Stimulated activated naive CD8-positive, alpha-beta T cell treated with anti-CD3 and anti-CD28 coated beads, Interleukin-15, amount 100 ng/mL, for 72 hours (primary cell): ENCODE measurements at regions not wholly inside any gene's neighbourhood (a gene's known extent, or its start where the extent isn't known, plus 50 kb on each side); places are given as distances from the start of the nearest gene placed in this dataset.
"Not testable (repeated sequence)": the region's sequence is repeated elsewhere in the genome, so short reads cannot be mapped to it uniquely, and the experiment has no call there.

Experiments
- ATAC-seq: fragments of 150-1000 bp; cut with Tn5 transposase; 2 replicates; pipeline ENCODE4 v1.10.0; 2021; ENCODE audit warnings: mild to moderate bottlenecking, moderate library complexity
- DNase-seq, 2 donors: peaks; one replicate each; pipeline ENCODE4 v3.0.0; 2021 to 2022
- H3K27ac Mint-ChIP-seq, 2 donors: one replicate each; pipeline ENCODE4 v1.8.0; 2022; ENCODE audit warnings: mild to moderate bottlenecking in 2 of 2, mixed read lengths in 2 of 2, moderate library complexity in 2 of 2
- H3K27me3 Mint-ChIP-seq: one replicate; pipeline ENCODE4 v1.8.0; 2022; ENCODE audit warnings: mixed read lengths
- H3K4me1 Mint-ChIP-seq: one replicate; pipeline ENCODE4 v1.8.0; 2022; ENCODE audit warnings: mild to moderate bottlenecking, mixed read lengths
- H3K4me3 Mint-ChIP-seq, 2 donors: one replicate each; pipeline ENCODE4 v1.8.0; 2022; ENCODE audit warnings: mild to moderate bottlenecking in 2 of 2, mixed read lengths in 2 of 2, moderate library complexity in 1 of 2
- H3K9me3 Mint-ChIP-seq, 2 donors: one replicate each; pipeline ENCODE4 v1.8.0; 2022; ENCODE audit warnings: mixed read lengths in 2 of 2

GRCh38 chr2:179385756-179386155 is 121.1 kb upstream of the SESTD1 start:
- H3K4me3 Mint-ChIP-seq, H3K9me3 Mint-ChIP-seq, ATAC-seq, H3K27ac Mint-ChIP-seq, H3K27me3 Mint-ChIP-seq, DNase-seq, H3K4me1 Mint-ChIP-seq: not testable (repeated sequence)

DNA sequence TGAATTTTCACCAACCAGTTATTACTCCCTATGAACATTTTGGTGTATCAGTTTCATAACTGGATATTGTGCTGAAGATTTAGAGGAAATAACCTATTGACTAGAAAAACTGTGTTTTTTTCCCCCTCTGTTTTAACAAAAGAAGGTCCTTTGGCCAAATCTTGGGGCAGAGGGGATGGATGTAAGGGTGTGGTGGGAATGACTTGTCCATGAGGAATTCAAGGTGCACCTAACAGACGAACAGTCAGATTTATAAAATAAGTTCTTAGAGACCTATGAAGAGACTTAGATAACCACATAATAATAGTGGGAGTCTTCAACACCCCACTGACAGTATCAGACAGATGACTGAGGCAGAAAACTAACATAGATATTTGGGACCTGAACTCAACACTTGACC is 119.3 kb upstream of the SESTD1 start:
- no peaks in the 10 kb centered on the region for H3K9me3 Mint-ChIP-seq
- no peak for ATAC-seq

GRCh38 chr2:179377296-179377695 is 112.7 kb upstream of the SESTD1 start:
- no peak overlapping the region for H3K27ac Mint-ChIP-seq
- DNase-seq = no peak
- no peaks in the 10 kb centered on the region for H3K4me1 Mint-ChIP-seq
- H3K4me3 Mint-ChIP-seq = no peak overlapping the region
- no peak for ATAC-seq
- no peaks in the 10 kb centered on the region for H3K9me3 Mint-ChIP-seq
- H3K27me3 Mint-ChIP-seq = peaks cover 27% of the 10 kb centered on the region

More for the DNA sequence above, 119.3 kb upstream of the SESTD1 start:
- no peaks in the 10 kb centered on the region for H3K4me1 Mint-ChIP-seq
- peaks cover 5% of the 10 kb centered on the region for H3K27me3 Mint-ChIP-seq
- DNase-seq = no peak
- H3K27ac Mint-ChIP-seq = no peak overlapping the region
- H3K4me3 Mint-ChIP-seq = no peak overlapping the region

DNA sequence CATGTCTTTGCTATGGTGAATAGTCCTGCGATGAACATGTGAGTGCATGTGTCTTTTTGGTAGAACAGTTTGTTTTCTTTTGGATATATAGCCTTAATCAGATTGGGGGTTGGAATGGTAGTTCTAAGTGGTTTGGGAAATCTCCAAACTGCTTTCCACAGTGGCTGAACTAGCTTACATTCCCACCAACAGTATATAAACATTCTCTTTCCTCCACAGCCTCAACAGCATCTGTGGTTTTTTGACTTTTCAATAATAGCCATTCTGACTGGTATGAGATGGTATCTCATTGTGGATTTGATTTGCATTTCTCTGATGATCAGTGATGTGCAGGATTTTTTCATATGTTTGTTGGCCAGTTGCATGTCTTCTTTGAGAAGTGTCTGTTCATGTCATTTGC is 112.2 kb upstream of the SESTD1 start:
- Mint-ChIP-seq H3K4me1 (no peaks in the 10 kb centered on the region), H3K27ac (no peak overlapping the region), H3K4me3 (no peak overlapping the region), H3K9me3 (no peaks in the 10 kb centered on the region), H3K27me3 (peaks cover 27% of the 10 kb centered on the region)
- ATAC-seq (no peak), DNase-seq (no peak)

DNA sequence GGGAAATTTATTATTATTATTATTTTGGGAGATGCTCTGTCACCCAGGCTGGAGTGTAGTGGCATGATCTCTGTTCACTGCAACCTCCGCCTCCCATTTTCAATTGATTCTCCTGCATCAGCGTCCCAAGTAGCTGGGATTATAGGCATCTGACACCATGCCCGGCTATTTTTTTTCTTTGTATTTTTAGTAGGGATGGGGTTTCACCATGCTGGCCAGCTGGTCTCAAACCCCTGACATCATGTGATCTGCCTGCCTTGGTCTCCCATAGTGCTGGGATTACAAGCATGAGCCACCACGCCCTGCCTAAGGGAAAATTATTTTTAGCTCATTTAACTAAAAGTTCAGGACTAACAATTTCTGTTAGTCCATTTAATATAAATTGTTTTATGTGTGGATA is 109.2 kb upstream of the SESTD1 start:
- DNase-seq = no peak
- H3K4me3 Mint-ChIP-seq = no peak overlapping the region
- no peaks in the 10 kb centered on the region for H3K4me1 Mint-ChIP-seq
- H3K27ac Mint-ChIP-seq = no peak overlapping the region
- ATAC-seq = no peak
- H3K9me3 Mint-ChIP-seq = no peaks in the 10 kb centered on the region
- H3K27me3 Mint-ChIP-seq = peaks cover 20% of the 10 kb centered on the region

DNA sequence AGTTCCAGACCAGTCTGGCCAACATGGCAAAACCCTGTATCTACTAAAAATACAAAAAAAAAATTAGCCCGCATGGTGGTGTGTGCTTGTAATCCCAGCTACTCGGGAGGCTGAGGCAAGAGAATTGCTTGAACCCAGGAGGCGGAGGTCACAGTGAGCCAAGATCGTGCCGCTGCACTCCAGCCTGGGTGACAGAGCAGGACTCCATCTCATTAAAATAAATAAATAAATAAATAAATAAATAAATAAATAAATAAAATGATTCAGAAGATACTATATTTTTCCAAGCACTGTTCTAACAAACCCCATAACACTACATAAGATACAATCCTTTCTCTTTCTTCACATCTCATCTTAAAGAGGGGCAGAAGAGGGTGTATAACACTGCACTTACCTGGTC is 100.9 kb upstream of the SESTD1 start:
- not testable (repeated sequence) for H3K27ac Mint-ChIP-seq, H3K4me1 Mint-ChIP-seq, DNase-seq, H3K9me3 Mint-ChIP-seq, H3K27me3 Mint-ChIP-seq, H3K4me3 Mint-ChIP-seq, ATAC-seq

DNA sequence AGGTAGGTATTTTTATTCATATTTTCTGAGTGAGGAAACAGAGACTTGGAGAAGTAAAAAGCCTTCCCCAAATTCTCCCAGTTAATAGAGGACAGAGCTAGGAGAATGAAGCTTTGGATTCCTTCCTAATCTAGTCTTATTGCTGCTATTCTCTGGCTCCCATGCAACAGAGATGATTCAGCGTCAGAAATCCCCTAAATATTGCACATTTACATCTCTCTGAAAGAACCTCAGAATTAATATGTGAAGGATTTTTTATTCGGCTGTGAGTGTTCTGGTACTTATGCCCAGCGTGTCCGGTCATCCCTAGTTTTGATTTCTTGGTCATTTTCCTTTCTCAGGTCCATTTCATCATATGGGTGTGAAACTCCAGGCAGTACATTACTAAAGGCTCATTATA is 91.2 kb upstream of the SESTD1 start:
- H3K9me3 Mint-ChIP-seq = no peaks in the 10 kb centered on the region
- no peak for DNase-seq
- peaks cover 4% of the 10 kb centered on the region for H3K27me3 Mint-ChIP-seq
- no peak overlapping the region for H3K4me3 Mint-ChIP-seq
- no peak for ATAC-seq
- no peaks in the 10 kb centered on the region for H3K4me1 Mint-ChIP-seq
- no peak overlapping the region for H3K27ac Mint-ChIP-seq

- H3K27ac Mint-ChIP-seq = no peak overlapping the region
- DNase-seq (no peak), ATAC-seq (no peak)
- no peaks in the 10 kb centered on the region for H3K4me1 Mint-ChIP-seq
- no peak overlapping the region for H3K4me3 Mint-ChIP-seq
- no peaks in the 10 kb centered on the region for H3K9me3 Mint-ChIP-seq
- peaks cover 8% of the 10 kb centered on the region for H3K27me3 Mint-ChIP-seq
Measured at GRCh38 chr2:179354739-179355537, 90.3 kb upstream of the SESTD1 start.

- Mint-ChIP-seq H3K27me3 (peaks cover 8% of the 10 kb centered on the region), H3K27ac (no peak overlapping the region), H3K4me1 (no peaks in the 10 kb centered on the region), H3K9me3 (no peaks in the 10 kb centered on the region), H3K4me3 (no peak overlapping the region)
- no peak for ATAC-seq
- DNase-seq = no peak
Measured at GRCh38 chr2:179354296-179354695, 89.7 kb upstream of the SESTD1 start.

GRCh38 chr2:179352181-179352580 is 87.5 kb upstream of the SESTD1 start:
- ATAC-seq (no peak), DNase-seq (no peak)
- peaks cover 8% of the 10 kb centered on the region for H3K27me3 Mint-ChIP-seq
- H3K9me3 Mint-ChIP-seq = no peaks in the 10 kb centered on the region
- H3K27ac Mint-ChIP-seq = no peak overlapping the region
- no peaks in the 10 kb centered on the region for H3K4me1 Mint-ChIP-seq
- H3K4me3 Mint-ChIP-seq = no peak overlapping the region

- DNase-seq (no peak), ATAC-seq (no peak)
- peaks cover 8% of the 10 kb centered on the region for H3K27me3 Mint-ChIP-seq
- H3K9me3 Mint-ChIP-seq = no peaks in the 10 kb centered on the region
- no peaks in the 10 kb centered on the region for H3K4me1 Mint-ChIP-seq
- no peak overlapping the region for H3K27ac Mint-ChIP-seq
- H3K4me3 Mint-ChIP-seq = no peak overlapping the region
Measured at GRCh38 chr2:179351057-179351456, 86.4 kb upstream of the SESTD1 start.

GRCh38 chr2:179349670-179350303 is 85.2 kb upstream of the SESTD1 start:
- no peak for DNase-seq
- Mint-ChIP-seq H3K4me3 (no peak overlapping the region), H3K27ac (no peak overlapping the region), H3K27me3 (peaks cover 8% of the 10 kb centered on the region), H3K9me3 (no peaks in the 10 kb centered on the region), H3K4me1 (no peaks in the 10 kb centered on the region)
- no peak for ATAC-seq

- no peak overlapping the region for H3K27ac Mint-ChIP-seq
- no peak overlapping the region for H3K4me3 Mint-ChIP-seq
Measured at GRCh38 chr2:179348906-179349305, 84.3 kb upstream of the SESTD1 start.

GRCh38 chr2:179344970-179345369 is 80.3 kb upstream of the SESTD1 start:
- no peaks in the 10 kb centered on the region for H3K27me3 Mint-ChIP-seq
- H3K9me3 Mint-ChIP-seq = no peaks in the 10 kb centered on the region
- no peak for DNase-seq
- no peak for ATAC-seq
- H3K4me3 Mint-ChIP-seq = no peak overlapping the region
- H3K27ac Mint-ChIP-seq = no peak overlapping the region
- peaks cover 4% of the 10 kb centered on the region for H3K4me1 Mint-ChIP-seq

More at GRCh38 chr2:179348906-179349305, 84.3 kb upstream of the SESTD1 start:
- ATAC-seq (no peak), DNase-seq (no peak)
- H3K27me3 Mint-ChIP-seq = peaks cover 8% of the 10 kb centered on the region
- no peaks in the 10 kb centered on the region for H3K9me3 Mint-ChIP-seq
- peaks cover 4% of the 10 kb centered on the region for H3K4me1 Mint-ChIP-seq

GRCh38 chr2:179344280-179344964 is 79.8 kb upstream of the SESTD1 start:
- Mint-ChIP-seq H3K4me3 (no peak overlapping the region), H3K27me3 (no peaks in the 10 kb centered on the region), H3K4me1 (peaks cover 4% of the 10 kb centered on the region), H3K9me3 (no peaks in the 10 kb centered on the region), H3K27ac (no peak overlapping the region)
- ATAC-seq = no peak
- no peak for DNase-seq

GRCh38 chr2:179343945-179344279 is 79.3 kb upstream of the SESTD1 start:
- ATAC-seq (no peak), DNase-seq (no peak)
- H3K27me3 Mint-ChIP-seq = no peaks in the 10 kb centered on the region
- no peaks in the 10 kb centered on the region for H3K9me3 Mint-ChIP-seq
- H3K27ac Mint-ChIP-seq = no peak overlapping the region
- H3K4me3 Mint-ChIP-seq = no peak overlapping the region
- peaks cover 4% of the 10 kb centered on the region for H3K4me1 Mint-ChIP-seq
